ENCODE measurements at regions not wholly inside any gene's neighbourhood (a gene's known extent, or its start where the extent isn't known, plus 50 kb on each side); places are given as distances from the start of the nearest gene placed in this dataset.

- TF ChIP-seq, protein P1, sequence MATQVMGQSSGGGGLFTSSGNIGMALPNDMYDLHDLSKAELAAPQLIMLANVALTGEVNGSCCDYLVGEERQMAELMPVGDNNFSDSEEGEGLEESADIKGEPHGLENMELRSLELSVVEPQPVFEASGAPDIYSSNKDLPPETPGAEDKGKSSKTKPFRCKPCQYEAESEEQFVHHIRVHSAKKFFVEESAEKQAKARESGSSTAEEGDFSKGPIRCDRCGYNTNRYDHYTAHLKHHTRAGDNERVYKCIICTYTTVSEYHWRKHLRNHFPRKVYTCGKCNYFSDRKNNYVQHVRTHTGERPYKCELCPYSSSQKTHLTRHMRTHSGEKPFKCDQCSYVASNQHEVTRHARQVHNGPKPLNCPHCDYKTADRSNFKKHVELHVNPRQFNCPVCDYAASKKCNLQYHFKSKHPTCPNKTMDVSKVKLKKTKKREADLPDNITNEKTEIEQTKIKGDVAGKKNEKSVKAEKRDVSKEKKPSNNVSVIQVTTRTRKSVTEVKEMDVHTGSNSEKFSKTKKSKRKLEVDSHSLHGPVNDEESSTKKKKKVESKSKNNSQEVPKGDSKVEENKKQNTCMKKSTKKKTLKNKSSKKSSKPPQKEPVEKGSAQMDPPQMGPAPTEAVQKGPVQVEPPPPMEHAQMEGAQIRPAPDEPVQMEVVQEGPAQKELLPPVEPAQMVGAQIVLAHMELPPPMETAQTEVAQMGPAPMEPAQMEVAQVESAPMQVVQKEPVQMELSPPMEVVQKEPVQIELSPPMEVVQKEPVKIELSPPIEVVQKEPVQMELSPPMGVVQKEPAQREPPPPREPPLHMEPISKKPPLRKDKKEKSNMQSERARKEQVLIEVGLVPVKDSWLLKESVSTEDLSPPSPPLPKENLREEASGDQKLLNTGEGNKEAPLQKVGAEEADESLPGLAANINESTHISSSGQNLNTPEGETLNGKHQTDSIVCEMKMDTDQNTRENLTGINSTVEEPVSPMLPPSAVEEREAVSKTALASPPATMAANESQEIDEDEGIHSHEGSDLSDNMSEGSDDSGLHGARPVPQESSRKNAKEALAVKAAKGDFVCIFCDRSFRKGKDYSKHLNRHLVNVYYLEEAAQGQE (IDR thresholded peaks at IDR 0.05; ENCODE audit: low read depth): no peak
- no peak for TF ChIP-seq YY1 (IDR thresholded peaks at IDR 0.05; ENCODE audit: extremely low read depth, insufficient replicate concordance, low read depth, low read length)
- no peak for TF ChIP-seq SRF (IDR thresholded peaks at IDR 0.05; ENCODE audit: low read depth)
- TF ChIP-seq, protein P2, sequence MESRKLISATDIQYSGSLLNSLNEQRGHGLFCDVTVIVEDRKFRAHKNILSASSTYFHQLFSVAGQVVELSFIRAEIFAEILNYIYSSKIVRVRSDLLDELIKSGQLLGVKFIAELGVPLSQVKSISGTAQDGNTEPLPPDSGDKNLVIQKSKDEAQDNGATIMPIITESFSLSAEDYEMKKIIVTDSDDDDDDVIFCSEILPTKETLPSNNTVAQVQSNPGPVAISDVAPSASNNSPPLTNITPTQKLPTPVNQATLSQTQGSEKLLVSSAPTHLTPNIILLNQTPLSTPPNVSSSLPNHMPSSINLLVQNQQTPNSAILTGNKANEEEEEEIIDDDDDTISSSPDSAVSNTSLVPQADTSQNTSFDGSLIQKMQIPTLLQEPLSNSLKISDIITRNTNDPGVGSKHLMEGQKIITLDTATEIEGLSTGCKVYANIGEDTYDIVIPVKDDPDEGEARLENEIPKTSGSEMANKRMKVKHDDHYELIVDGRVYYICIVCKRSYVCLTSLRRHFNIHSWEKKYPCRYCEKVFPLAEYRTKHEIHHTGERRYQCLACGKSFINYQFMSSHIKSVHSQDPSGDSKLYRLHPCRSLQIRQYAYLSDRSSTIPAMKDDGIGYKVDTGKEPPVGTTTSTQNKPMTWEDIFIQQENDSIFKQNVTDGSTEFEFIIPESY (IDR thresholded peaks at IDR 0.05; ENCODE audit: extremely low read depth, insufficient replicate concordance, low read length): no peak
- TF ChIP-seq RAD21 (IDR thresholded peaks at IDR 0.05; ENCODE audit: low read depth): no peak
Measured at GRCh38 chr10:8248868-8249267, 194.4 kb downstream of the GATA3 start (continued).

DNA sequence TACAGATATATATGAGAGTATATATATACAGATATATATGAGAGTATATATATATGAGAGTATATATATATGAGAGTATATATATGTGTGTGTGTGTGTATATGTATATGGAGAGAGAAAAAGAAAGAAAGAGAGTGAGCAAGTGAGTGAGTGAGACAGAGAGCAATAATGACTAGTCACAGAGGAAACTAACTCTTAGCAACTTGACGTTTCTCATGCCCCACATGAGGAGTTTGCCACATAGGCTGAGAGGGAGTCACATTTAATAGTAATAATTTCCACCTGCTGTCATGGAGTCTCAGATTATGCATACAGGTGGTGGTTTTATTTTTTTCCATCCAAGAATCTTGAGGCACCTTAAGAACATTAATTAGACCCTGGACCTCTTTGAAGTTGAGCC is 199.9 kb downstream of the GATA3 start:
- H3K36me3 ChIP-seq (ENCODE audit: control insufficient read depth in 1 of 2, insufficient read depth in 2 of 2, low read length in 2 of 2): no peaks in the 10 kb centered on the region
- ATAC-seq (no peak), DNase-seq (ENCODE audit: low read depth, low spot score) (no peak)
- no peaks in the 10 kb centered on the region for H3K9me2 ChIP-seq (ENCODE audit: insufficient read depth)
- intact Hi-C loops (cut with micrococcal nuclease): no loop called here
- H2AFZ ChIP-seq (ENCODE audit: low read depth, low read length, poor library complexity, severe bottlenecking): no peak overlapping the region
- H3K27ac ChIP-seq (ENCODE audit: low read depth, low read length): no peak overlapping the region
- no peaks in the 10 kb centered on the region for H3K79me2 ChIP-seq (ENCODE audit: insufficient read depth, low read length)
- ChIA-PET CTCF (no interaction called here), RAD21 (ENCODE audit: low non-redundant PET in 1 of 2, low total read pairs in 2 of 2, uncharacterized antibody in 2 of 2, unreplicated experiment in 2 of 2) (no interaction called here), POLR2A (no interaction called here)
- H3K9ac ChIP-seq (ENCODE audit: low read length): no peak overlapping the region
- no peak overlapping the region for H3K4me2 ChIP-seq (ENCODE audit: low read length)
- H4K20me1 ChIP-seq (ENCODE audit: insufficient read depth): no peaks in the 10 kb centered on the region
- H3K9me3 ChIP-seq (ENCODE audit: control insufficient read depth in 1 of 2, insufficient read depth in 1 of 2, low read depth in 1 of 2, low read length in 2 of 2): no peaks in the 10 kb centered on the region
- H3K4me3 ChIP-seq (replicated peaks in 1 of 2; ENCODE audit: low read depth in 1 of 2, low read length in 2 of 2): no peak overlapping the region
- no TSS peak for BruUV-seq (replicated peaks)
- H3K4me1 ChIP-seq (ENCODE audit: control insufficient read depth in 1 of 2, insufficient read depth in 2 of 2, low read length in 2 of 2): no peaks in the 10 kb centered on the region
- peaks cover 10% of the 10 kb centered on the region; the same call in 1 of the 2 replicates for H3K27me3 ChIP-seq (ENCODE audit: insufficient read depth, low read length)
- TF ChIP-seq, protein P1 (IDR thresholded peaks at IDR 0.05; ENCODE audit: low read depth): no peak
- no peak for TF ChIP-seq JUND (IDR thresholded peaks at IDR 0.05)
- TF ChIP-seq POLR2A (IDR thresholded peaks at IDR 0.05; ENCODE audit: borderline replicate concordance, extremely low read depth, insufficient read depth, insufficient read length): no peak
- no peak for TF ChIP-seq ELF1 (IDR thresholded peaks at IDR 0.05; ENCODE audit: borderline replicate concordance, low read depth)
- TF ChIP-seq CTCF (IDR thresholded peaks at IDR 0.05 in 2 of 3, conservative IDR thresholded peaks at IDR 0.05 in 1 of 3; ENCODE audit: borderline replicate concordance in 1 of 3, insufficient read depth in 1 of 3, low read depth in 2 of 3, low read length in 2 of 3): no peak
- no peak for TF ChIP-seq FOSL1 (IDR thresholded peaks at IDR 0.05; ENCODE audit: low read depth)
- TF ChIP-seq SP1 (IDR thresholded peaks at IDR 0.05; ENCODE audit: low read depth): no peak
- TF ChIP-seq, protein P3, sequence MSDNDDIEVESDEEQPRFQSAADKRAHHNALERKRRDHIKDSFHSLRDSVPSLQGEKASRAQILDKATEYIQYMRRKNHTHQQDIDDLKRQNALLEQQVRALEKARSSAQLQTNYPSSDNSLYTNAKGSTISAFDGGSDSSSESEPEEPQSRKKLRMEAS (IDR thresholded peaks at IDR 0.05): no peak
- TF ChIP-seq, protein P4, sequence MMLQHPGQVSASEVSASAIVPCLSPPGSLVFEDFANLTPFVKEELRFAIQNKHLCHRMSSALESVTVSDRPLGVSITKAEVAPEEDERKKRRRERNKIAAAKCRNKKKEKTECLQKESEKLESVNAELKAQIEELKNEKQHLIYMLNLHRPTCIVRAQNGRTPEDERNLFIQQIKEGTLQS (IDR thresholded peaks at IDR 0.05): no peak
- TF ChIP-seq CEBPB (IDR thresholded peaks at IDR 0.05; ENCODE audit: low read depth): no peak

Data from HCT116 (cell line).